NCI-H128 (cell line): ENCODE measurements at regions not wholly inside any gene's neighbourhood (a gene's known extent, or its start where the extent isn't known, plus 50 kb on each side); places are given as distances from the start of the nearest gene placed in this dataset.

Source experiments
- DNase-seq: peaks from one replicate; lab custom pipeline; 2025; ENCODE audit not compliant: unreplicated experiment; lab: John Stamatoyannopoulos, UW

GRCh38 chr21:28669971-28670653 is 322.6 kb downstream of the LTN1 start:
- DNase-seq, result no peak

- no peak for DNase-seq
Measured at GRCh38 chr21:28669321-28669720, 323.4 kb downstream of the LTN1 start.

- DNase-seq, result no peak
Measured at GRCh38 chr21:28663754-28664153, 328.9 kb downstream of the LTN1 start.

- no peak for DNase-seq
Measured at GRCh38 chr21:28663111-28663693, 329.5 kb downstream of the LTN1 start.

GRCh38 chr21:28657566-28657965 is 335.1 kb downstream of the LTN1 start:
- DNase-seq, result no peak

- DNase-seq, result no peak
Measured at GRCh38 chr21:28655471-28655870, 337.2 kb downstream of the LTN1 start.

GRCh38 chr21:28654406-28654805 is 338.3 kb downstream of the LTN1 start:
- DNase-seq, result no peak

GRCh38 chr21:28644762-28645161 is 347.9 kb downstream of the LTN1 start:
- DNase-seq, result no peak

GRCh38 chr21:28642891-28643290 is 349.8 kb downstream of the LTN1 start:
- no peak for DNase-seq

GRCh38 chr21:28641731-28642130 is 350.9 kb downstream of the LTN1 start:
- DNase-seq, result no peak

- no peak for DNase-seq
Measured at GRCh38 chr21:28640326-28640725, 352.4 kb downstream of the LTN1 start.

- no peak for DNase-seq
Measured at GRCh38 chr21:28639737-28640136, 352.9 kb downstream of the LTN1 start.

- no peak for DNase-seq
Measured at GRCh38 chr21:28636752-28637691, 355.7 kb downstream of the LTN1 start.

GRCh38 chr21:28635541-28635940 is 357.1 kb downstream of the LTN1 start:
- no peak for DNase-seq

- DNase-seq, result no peak
Measured at GRCh38 chr21:28633839-28634555, 358.7 kb downstream of the LTN1 start.

- DNase-seq, result no peak
Measured at GRCh38 chr21:28632755-28633408, 359.8 kb downstream of the LTN1 start.

- DNase-seq, result no peak
Measured at GRCh38 chr21:28627691-28628090, 365.0 kb downstream of the LTN1 start.

GRCh38 chr21:28627261-28627660 is 365.4 kb downstream of the LTN1 start:
- DNase-seq, result no peak

- DNase-seq, result no peak
Measured at GRCh38 chr21:28624626-28625025, 368.1 kb downstream of the LTN1 start.

GRCh38 chr21:28617300-28617699 is 375.4 kb downstream of the LTN1 start:
- no peak for DNase-seq

GRCh38 chr21:28615276-28615675 is 377.4 kb downstream of the LTN1 start:
- DNase-seq, result no peak
